HL-60 (cell line): ENCODE measurements at regions not wholly inside any gene's neighbourhood (a gene's known extent, or its start where the extent isn't known, plus 50 kb on each side); places are given as distances from the start of the nearest gene placed in this dataset.

ENCODE experiments used
- DNase-seq, 2 experiments: peaks; one replicate each; pipeline ENCODE4 v3.0.0-alpha.2; 2010 to 2020; ENCODE audit warnings: low read depth in 1 of 2, low spot score in 1 of 2
- H3K27ac ChIP-seq: fragments of 250-450 bp; sonication (Bioruptor Pico); replicated peaks from 2 replicates; pipeline ENCODE4 v1.5.1; 2020; ENCODE audit warnings: mild to moderate bottlenecking, moderate library complexity
- H3K27me3 ChIP-seq: fragments of 250-450 bp; sonication (Bioruptor Pico); 2 replicates; pipeline ENCODE4 v1.5.1; 2021; ENCODE audit warnings: mild to moderate bottlenecking, moderate library complexity; ENCODE audit not compliant: insufficient read depth, poor library complexity, severe bottlenecking
- H3K4me3 ChIP-seq: replicated peaks from 2 replicates; pipeline ENCODE4 v1.5.1; 2011; ENCODE audit warnings: mild to moderate bottlenecking, control low read depth, low read length; ENCODE audit not compliant: insufficient read depth
- CTCF ChIP-seq: IDR thresholded peaks from one replicate; pipeline ENCODE4 v1.5.1; 2011; ENCODE audit warnings: low read length, control low read depth, inconsistent platforms; ENCODE audit not compliant: insufficient read depth
- GABPA ChIP-seq: IDR thresholded peaks from 2 replicates; pipeline ENCODE4 v1.6.1; 2012; ENCODE audit warnings: low read depth
- POLR2AphosphoS5 ChIP-seq: IDR thresholded peaks from 2 replicates; pipeline ENCODE4 v1.6.1; 2012; ENCODE audit warnings: low read depth
- SPI1 ChIP-seq: IDR thresholded peaks from 2 replicates; pipeline ENCODE4 v1.6.1; 2012; ENCODE audit warnings: low read depth, mild to moderate bottlenecking, borderline replicate concordance
- TF ChIP-seq, protein P1 (sequence below): IDR thresholded peaks from 2 replicates; pipeline ENCODE4 v1.6.1; 2012; ENCODE audit warnings: low read depth; ENCODE audit not compliant: insufficient replicate concordance

GRCh38 chr14:64646103-64646502, 58.1 kb upstream of the PLEKHG3 start:
- no peak for TF ChIP-seq POLR2AphosphoS5
- TF ChIP-seq, protein P1, sequence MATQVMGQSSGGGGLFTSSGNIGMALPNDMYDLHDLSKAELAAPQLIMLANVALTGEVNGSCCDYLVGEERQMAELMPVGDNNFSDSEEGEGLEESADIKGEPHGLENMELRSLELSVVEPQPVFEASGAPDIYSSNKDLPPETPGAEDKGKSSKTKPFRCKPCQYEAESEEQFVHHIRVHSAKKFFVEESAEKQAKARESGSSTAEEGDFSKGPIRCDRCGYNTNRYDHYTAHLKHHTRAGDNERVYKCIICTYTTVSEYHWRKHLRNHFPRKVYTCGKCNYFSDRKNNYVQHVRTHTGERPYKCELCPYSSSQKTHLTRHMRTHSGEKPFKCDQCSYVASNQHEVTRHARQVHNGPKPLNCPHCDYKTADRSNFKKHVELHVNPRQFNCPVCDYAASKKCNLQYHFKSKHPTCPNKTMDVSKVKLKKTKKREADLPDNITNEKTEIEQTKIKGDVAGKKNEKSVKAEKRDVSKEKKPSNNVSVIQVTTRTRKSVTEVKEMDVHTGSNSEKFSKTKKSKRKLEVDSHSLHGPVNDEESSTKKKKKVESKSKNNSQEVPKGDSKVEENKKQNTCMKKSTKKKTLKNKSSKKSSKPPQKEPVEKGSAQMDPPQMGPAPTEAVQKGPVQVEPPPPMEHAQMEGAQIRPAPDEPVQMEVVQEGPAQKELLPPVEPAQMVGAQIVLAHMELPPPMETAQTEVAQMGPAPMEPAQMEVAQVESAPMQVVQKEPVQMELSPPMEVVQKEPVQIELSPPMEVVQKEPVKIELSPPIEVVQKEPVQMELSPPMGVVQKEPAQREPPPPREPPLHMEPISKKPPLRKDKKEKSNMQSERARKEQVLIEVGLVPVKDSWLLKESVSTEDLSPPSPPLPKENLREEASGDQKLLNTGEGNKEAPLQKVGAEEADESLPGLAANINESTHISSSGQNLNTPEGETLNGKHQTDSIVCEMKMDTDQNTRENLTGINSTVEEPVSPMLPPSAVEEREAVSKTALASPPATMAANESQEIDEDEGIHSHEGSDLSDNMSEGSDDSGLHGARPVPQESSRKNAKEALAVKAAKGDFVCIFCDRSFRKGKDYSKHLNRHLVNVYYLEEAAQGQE: no peak
- TF ChIP-seq SPI1: no peak
- TF ChIP-seq GABPA: no peak
- TF ChIP-seq CTCF: no peak
- H3K4me3 ChIP-seq: no peak overlapping the region
- H3K27me3 ChIP-seq: no peaks in the 10 kb centered on the region
- H3K27ac ChIP-seq: no peak overlapping the region
- no peak for DNase-seq

DNA sequence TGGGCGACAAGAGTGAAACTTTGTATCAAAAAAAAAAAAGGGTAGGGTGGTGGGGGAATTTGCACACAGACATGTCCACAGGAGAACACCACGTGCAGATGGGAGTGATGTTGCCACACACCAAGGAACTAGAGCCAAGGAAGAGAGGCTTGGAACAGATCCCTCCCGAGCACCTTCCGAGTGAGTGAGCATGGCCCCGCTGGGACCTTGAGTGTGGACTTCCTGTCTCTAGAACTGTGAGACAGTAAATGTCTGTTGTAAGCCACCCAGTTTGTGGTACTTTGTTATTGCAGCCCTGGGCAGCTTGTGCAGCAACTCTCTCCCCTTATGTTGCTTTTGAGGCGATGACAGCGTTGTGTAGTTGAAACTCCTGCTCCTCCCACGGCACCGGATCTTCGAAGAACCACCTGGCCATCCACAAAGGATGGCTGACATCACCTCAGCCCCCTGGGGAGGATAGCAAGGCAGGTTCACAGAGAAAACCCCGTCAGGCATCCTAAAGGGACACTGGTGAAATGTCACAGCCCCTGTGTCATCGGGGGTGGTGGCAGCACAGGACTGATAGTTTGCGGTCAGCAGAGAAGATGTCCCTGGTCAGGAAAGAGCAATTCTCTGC, 54.7 kb upstream of the PLEKHG3 start:
- no peaks in the 10 kb centered on the region for H3K27me3 ChIP-seq
- no peak overlapping the region for H3K4me3 ChIP-seq
- no peak for DNase-seq
- H3K27ac ChIP-seq: no peak overlapping the region
- TF ChIP-seq, protein P1: no peak
- TF ChIP-seq CTCF: no peak
- no peak for TF ChIP-seq GABPA
- no peak for TF ChIP-seq SPI1

- Histone ChIP-seq H3K27ac (peak overlapping the region; percentile 3; the same call in 1 of the 2 replicates), H3K27me3 (no peaks in the 10 kb centered on the region), H3K4me3 (no peak overlapping the region)
- no peak for DNase-seq
- TF ChIP-seq CTCF: no peak
- no peak for TF ChIP-seq POLR2AphosphoS5
- no peak for TF ChIP-seq SPI1
- no peak for TF ChIP-seq GABPA
- TF ChIP-seq, protein P1: no peak
Measured at GRCh38 chr14:64653900-64654245, 50.4 kb upstream of the PLEKHG3 start.
